GM06990 (cell line): ENCODE measurements at regions not wholly inside any gene's neighbourhood (a gene's known extent, or its start where the extent isn't known, plus 50 kb on each side); places are given as distances from the start of the nearest gene placed in this dataset.
"Not testable (repeated sequence)": the region's sequence is repeated elsewhere in the genome, so short reads cannot be mapped to it uniquely, and the experiment has no call there.

ENCODE experiments used
- DNase-seq: peaks from one replicate; pipeline ENCODE4 v3.0.0-alpha.2; 2011; ENCODE audit not compliant: insufficient read length; ENCODE audit errors: extremely low read depth
- H3K27me3 ChIP-seq: replicated peaks from 2 replicates; pipeline ENCODE4 v1.6.0; 2011; ENCODE audit warnings: low read length; ENCODE audit not compliant: control insufficient read depth, insufficient read depth
- H3K36me3 ChIP-seq: 2 replicates; pipeline ENCODE4 v1.5.1; 2011; ENCODE audit warnings: low read length; ENCODE audit not compliant: control insufficient read depth, insufficient read depth
- H3K4me3 ChIP-seq: replicated peaks from 2 replicates; pipeline ENCODE4 v1.5.1; 2011; ENCODE audit warnings: low read depth, mild to moderate bottlenecking, control low read depth, low read length
- TF ChIP-seq, protein P1 (sequence below): IDR thresholded peaks from 2 replicates; pipeline ENCODE4 v1.5.1; 2011; ENCODE audit warnings: low read length, control low read depth, mild to moderate bottlenecking, inconsistent platforms; ENCODE audit not compliant: insufficient read depth, poor library complexity, severe bottlenecking

DNA sequence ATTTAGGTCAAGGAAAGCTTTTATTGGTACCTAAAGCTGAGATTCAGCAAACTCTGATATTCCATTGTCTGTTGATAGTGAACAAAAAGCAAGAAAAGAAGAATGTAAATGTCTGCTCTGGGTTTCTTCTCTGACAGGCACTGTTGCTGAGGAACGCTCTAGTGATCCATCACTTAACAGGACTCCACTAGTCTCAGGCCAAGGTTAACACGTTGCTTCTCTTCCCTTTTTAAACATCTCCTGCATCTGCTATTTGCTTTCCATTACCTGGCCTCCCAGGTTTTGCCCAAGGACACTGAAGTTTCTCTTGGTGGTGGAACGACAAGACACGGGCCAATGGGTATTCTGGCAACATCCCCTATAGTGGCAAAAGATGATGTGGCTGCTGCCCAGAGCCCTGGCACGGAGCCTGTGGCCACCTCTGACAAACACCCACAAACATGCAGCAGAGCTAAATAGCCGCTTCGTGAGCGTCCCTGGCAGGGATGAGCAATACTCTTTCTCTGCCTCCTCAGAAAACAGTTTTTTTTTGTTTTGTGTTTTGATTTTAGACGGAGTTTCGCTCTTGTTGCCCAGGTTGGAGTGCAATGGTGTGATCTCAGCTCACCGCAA is 97.8 kb upstream of the AKAP13 start:
- no peaks in the 10 kb centered on the region for H3K36me3 ChIP-seq
- H3K4me3 ChIP-seq: no peak overlapping the region
- no peak for DNase-seq
- TF ChIP-seq, protein P1, sequence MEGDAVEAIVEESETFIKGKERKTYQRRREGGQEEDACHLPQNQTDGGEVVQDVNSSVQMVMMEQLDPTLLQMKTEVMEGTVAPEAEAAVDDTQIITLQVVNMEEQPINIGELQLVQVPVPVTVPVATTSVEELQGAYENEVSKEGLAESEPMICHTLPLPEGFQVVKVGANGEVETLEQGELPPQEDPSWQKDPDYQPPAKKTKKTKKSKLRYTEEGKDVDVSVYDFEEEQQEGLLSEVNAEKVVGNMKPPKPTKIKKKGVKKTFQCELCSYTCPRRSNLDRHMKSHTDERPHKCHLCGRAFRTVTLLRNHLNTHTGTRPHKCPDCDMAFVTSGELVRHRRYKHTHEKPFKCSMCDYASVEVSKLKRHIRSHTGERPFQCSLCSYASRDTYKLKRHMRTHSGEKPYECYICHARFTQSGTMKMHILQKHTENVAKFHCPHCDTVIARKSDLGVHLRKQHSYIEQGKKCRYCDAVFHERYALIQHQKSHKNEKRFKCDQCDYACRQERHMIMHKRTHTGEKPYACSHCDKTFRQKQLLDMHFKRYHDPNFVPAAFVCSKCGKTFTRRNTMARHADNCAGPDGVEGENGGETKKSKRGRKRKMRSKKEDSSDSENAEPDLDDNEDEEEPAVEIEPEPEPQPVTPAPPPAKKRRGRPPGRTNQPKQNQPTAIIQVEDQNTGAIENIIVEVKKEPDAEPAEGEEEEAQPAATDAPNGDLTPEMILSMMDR: no peak
- H3K27me3 ChIP-seq: no peaks in the 10 kb centered on the region

DNA sequence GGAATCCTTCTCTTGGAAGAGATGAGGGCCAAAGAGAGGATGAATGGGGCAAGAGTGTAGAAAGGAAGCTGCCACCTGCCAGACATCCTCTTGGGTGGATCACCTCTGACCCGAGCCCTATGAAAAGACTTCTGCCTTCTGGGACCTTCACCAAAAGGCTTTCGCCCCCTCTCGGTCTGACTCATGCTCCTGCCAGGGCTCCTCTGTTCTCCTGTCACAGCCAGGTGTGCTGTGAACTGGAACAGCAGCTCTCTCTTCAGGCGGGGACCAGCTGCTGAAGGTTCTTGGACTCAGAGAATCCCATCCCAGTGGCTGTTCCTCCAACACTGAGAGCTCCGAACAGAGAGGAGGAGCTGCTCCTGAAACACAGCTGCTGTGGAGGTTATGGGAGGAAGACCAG is 96.6 kb upstream of the AKAP13 start:
- H3K36me3 ChIP-seq, H3K27me3 ChIP-seq, H3K4me3 ChIP-seq: not testable (repeated sequence)
- DNase-seq: peak; percentile 37

DNA sequence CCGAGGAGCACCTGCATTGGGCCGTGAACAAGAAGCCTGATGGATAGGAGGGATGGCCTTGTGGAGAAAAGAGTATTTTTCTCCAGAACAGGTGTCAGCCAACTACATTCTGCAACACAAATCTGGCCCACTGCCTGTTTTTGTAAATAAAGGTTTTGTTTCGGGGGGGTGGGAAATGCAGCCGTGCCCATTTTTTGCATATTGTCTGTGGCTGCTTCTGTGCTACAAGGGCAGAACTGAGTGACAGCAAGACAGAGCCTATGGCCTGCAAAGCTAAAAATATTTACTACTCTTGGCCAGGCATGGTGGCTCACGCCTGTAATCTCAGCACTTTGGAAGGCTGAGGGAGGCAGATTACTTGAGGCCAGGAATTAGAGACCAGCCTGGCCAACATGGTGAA is 95.9 kb upstream of the AKAP13 start:
- peak; percentile 31 for DNase-seq
- TF ChIP-seq, protein P1: no peak
- Histone ChIP-seq H3K27me3 (no peaks in the 10 kb centered on the region), H3K4me3 (peak overlapping the region; percentile 22; the same call in 1 of the 2 replicates), H3K36me3 (no peaks in the 10 kb centered on the region)

DNA sequence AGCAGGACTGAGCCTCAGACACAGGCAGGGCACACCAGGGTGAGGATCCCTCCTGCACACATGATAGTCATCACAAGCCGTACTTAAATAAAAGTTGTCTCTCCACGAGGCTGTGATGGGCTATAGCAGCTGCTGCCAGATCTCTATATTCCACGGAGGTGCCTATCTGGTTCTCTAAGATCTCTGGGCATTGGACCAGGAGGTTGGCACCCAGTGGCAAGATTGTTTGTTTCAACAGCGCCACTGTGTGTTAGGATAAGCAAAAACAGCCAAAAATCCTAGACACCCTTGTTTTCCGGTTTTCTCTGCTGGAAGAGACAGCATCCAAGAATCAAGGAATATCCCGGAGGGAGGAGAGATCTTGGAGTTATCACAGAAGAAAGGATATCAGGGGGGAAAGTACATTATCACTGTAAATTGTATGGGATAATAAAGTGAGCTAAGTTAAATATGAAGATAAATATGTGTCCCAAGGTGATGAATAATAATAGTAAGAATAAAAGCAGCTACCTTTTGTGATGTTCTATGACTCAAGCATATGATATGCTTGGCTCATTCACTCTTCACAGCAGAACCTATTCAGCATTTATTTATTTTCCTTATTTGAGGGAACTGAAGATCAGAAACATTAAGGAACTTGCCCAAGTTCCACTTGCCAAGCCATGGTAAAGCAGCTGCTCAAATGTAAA is 90.6 kb upstream of the AKAP13 start:
- Histone ChIP-seq H3K4me3 (no peak overlapping the region), H3K36me3 (no peaks in the 10 kb centered on the region), H3K27me3 (no peaks in the 10 kb centered on the region)
- no peak for DNase-seq
- TF ChIP-seq, protein P1: peak; percentile 64

DNA sequence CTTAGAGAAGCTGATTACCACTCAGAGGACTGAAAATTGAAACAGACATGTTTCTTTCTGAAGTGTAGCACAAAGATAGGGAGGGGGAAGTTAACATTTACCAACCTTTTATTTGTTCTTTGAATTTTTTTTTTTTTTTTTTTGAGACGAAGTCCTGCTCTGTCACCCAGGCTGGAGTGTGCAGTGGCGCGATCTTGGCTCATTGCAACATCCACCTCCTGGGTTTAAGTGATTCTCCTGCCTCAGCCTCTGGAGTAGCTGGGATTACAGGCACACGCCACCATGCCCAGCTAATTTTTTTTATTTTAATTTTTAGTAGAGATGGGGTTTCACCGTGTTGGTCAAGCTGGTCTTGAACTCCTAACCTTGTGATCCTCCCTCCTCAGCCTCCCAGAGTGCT is 87.8 kb upstream of the AKAP13 start:
- not testable (repeated sequence) for H3K36me3 ChIP-seq, H3K27me3 ChIP-seq, H3K4me3 ChIP-seq, DNase-seq

DNA sequence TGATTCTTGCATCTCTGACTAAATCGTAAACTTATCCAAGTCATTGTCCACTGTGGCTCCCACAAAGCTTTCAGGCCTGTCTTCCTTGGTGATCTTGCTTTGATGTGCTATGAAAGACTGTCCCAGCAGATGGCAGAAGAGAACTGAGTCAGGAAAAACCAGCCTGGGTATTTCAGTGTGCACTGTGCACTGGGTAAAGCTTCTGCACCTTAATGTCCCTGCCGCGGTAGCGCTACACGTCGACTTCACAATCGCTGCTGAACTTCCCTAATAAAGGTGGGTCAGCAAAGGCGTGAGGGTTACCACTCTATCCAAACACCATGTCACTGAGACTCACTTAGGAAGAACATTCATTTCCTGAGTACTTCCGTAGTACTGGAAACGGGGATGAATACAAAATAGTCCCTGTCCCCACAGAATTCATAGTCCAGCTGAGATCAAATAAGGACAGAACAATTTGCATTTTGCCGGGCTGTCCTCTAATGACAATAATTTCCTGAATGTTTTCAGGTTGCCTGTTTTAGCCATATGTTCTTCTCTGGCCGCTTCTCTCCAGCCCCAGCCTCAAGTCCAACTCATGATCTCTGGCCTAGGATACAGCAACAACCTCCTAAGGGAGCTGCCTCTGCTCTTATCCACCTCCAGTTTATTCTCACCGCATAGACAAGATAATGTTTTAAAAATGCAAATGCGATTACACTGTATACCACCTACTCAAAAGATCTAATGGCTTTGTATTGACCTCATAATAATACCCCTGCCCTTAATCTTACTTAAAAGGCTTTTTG is 83.6 kb upstream of the AKAP13 start:
- H3K4me3 ChIP-seq: peak overlapping the region; percentile 33; the same call in 1 of the 2 replicates
- no peaks in the 10 kb centered on the region for H3K36me3 ChIP-seq
- TF ChIP-seq, protein P1: peak; percentile 75

More for the DNA sequence above, 83.6 kb upstream of the AKAP13 start:
- DNase-seq: peak; percentile 39
- H3K27me3 ChIP-seq: no peaks in the 10 kb centered on the region
